ENCODE measurements at regions not wholly inside any gene's neighbourhood (a gene's known extent, or its start where the extent isn't known, plus 50 kb on each side); places are given as distances from the start of the nearest gene placed in this dataset.

- no peak overlapping the region for H3K27ac ChIP-seq (ENCODE audit: low read depth, low read length)
- H3K4me3 ChIP-seq (ENCODE audit: low read depth, low read length) = no peak overlapping the region
- H3K27me3 ChIP-seq (ENCODE audit: control insufficient read depth, insufficient read depth, low read length) = no peaks in the 10 kb centered on the region
- peaks cover 6% of the 10 kb centered on the region for H3K9me3 ChIP-seq (ENCODE audit: control insufficient read depth, insufficient read depth, low read length)
- DNase-seq (ENCODE audit: low read depth in 4 of 6, low spot score in 6 of 6) = no peak
- no CpG with 5 or more reads among the region's 1 CpG for WGBS (ENCODE audit: insufficient coverage)
- no peaks in the 10 kb centered on the region for H3K4me1 ChIP-seq (ENCODE audit: control insufficient read depth, insufficient read depth, low read length)
- no peaks in the 10 kb centered on the region for H3K36me3 ChIP-seq (ENCODE audit: control insufficient read depth, insufficient read depth, low read length)
Measured at GRCh38 chr7:16338065-16338464, 83.3 kb downstream of the CRPPA start.

GRCh38 chr7:16326106-16326505 is 95.2 kb downstream of the CRPPA start:
- H3K36me3 ChIP-seq (ENCODE audit: control insufficient read depth, insufficient read depth, low read length) = no peaks in the 10 kb centered on the region
- DNase-seq (ENCODE audit: low read depth in 4 of 6, low spot score in 6 of 6) = no peak
- H3K9me3 ChIP-seq (ENCODE audit: control insufficient read depth, insufficient read depth, low read length) = no peaks in the 10 kb centered on the region
- no peaks in the 10 kb centered on the region for H3K27me3 ChIP-seq (ENCODE audit: control insufficient read depth, insufficient read depth, low read length)
- H3K4me1 ChIP-seq (ENCODE audit: control insufficient read depth, insufficient read depth, low read length) = no peaks in the 10 kb centered on the region
- no peak overlapping the region for H3K27ac ChIP-seq (ENCODE audit: low read depth, low read length)
- H3K4me3 ChIP-seq (ENCODE audit: low read depth, low read length) = no peak overlapping the region

- Histone ChIP-seq H3K27ac (ENCODE audit: low read depth, low read length) (no peak overlapping the region), H3K36me3 (ENCODE audit: control insufficient read depth, insufficient read depth, low read length) (no peaks in the 10 kb centered on the region), H3K4me3 (ENCODE audit: low read depth, low read length) (no peak overlapping the region), H3K4me1 (ENCODE audit: control insufficient read depth, insufficient read depth, low read length) (no peaks in the 10 kb centered on the region), H3K9me3 (ENCODE audit: control insufficient read depth, insufficient read depth, low read length) (no peaks in the 10 kb centered on the region), H3K27me3 (ENCODE audit: control insufficient read depth, insufficient read depth, low read length) (no peaks in the 10 kb centered on the region)
- no peak for DNase-seq (ENCODE audit: low read depth in 4 of 6, low spot score in 6 of 6)
- no CpG with 5 or more reads among the region's 1 CpG for WGBS (ENCODE audit: insufficient coverage)
Measured at GRCh38 chr7:16323313-16323712, 98.0 kb downstream of the CRPPA start.

- no CpG with 5 or more reads among the region's 2 CpGs for WGBS (ENCODE audit: insufficient coverage)
- H3K27ac ChIP-seq (ENCODE audit: low read depth, low read length) = no peak overlapping the region
- no peaks in the 10 kb centered on the region for H3K36me3 ChIP-seq (ENCODE audit: control insufficient read depth, insufficient read depth, low read length)
- no peaks in the 10 kb centered on the region for H3K27me3 ChIP-seq (ENCODE audit: control insufficient read depth, insufficient read depth, low read length)
- H3K9me3 ChIP-seq (ENCODE audit: control insufficient read depth, insufficient read depth, low read length) = no peaks in the 10 kb centered on the region
- no peak overlapping the region for H3K4me3 ChIP-seq (ENCODE audit: low read depth, low read length)
- no peak for DNase-seq (ENCODE audit: low read depth in 4 of 6, low spot score in 6 of 6)
- no peaks in the 10 kb centered on the region for H3K4me1 ChIP-seq (ENCODE audit: control insufficient read depth, insufficient read depth, low read length)
Measured at GRCh38 chr7:16320099-16320660, 101.2 kb downstream of the CRPPA start.

- Histone ChIP-seq H3K27ac (ENCODE audit: low read depth, low read length) (no peak overlapping the region), H3K9me3 (ENCODE audit: control insufficient read depth, insufficient read depth, low read length) (no peaks in the 10 kb centered on the region), H3K4me1 (ENCODE audit: control insufficient read depth, insufficient read depth, low read length) (no peaks in the 10 kb centered on the region), H3K4me3 (ENCODE audit: low read depth, low read length) (no peak overlapping the region), H3K27me3 (ENCODE audit: control insufficient read depth, insufficient read depth, low read length) (no peaks in the 10 kb centered on the region), H3K36me3 (ENCODE audit: control insufficient read depth, insufficient read depth, low read length) (no peaks in the 10 kb centered on the region)
- DNase-seq (ENCODE audit: low read depth in 4 of 6, low spot score in 6 of 6) = no peak
- 38% methylated on average over 1 of the region's 6 CpGs for WGBS (ENCODE audit: insufficient coverage)
Measured at GRCh38 chr7:16318989-16319915, 102.1 kb downstream of the CRPPA start.

GRCh38 chr7:16318463-16318862 is 102.9 kb downstream of the CRPPA start:
- H3K9me3 ChIP-seq (ENCODE audit: control insufficient read depth, insufficient read depth, low read length) = no peaks in the 10 kb centered on the region
- no peaks in the 10 kb centered on the region for H3K4me1 ChIP-seq (ENCODE audit: control insufficient read depth, insufficient read depth, low read length)
- no peak overlapping the region for H3K4me3 ChIP-seq (ENCODE audit: low read depth, low read length)
- no peak overlapping the region for H3K27ac ChIP-seq (ENCODE audit: low read depth, low read length)
- DNase-seq (ENCODE audit: low read depth in 4 of 6, low spot score in 6 of 6) = no peak
- H3K27me3 ChIP-seq (ENCODE audit: control insufficient read depth, insufficient read depth, low read length) = no peaks in the 10 kb centered on the region
- no peaks in the 10 kb centered on the region for H3K36me3 ChIP-seq (ENCODE audit: control insufficient read depth, insufficient read depth, low read length)

GRCh38 chr7:16317406-16317805 is 103.9 kb downstream of the CRPPA start:
- Histone ChIP-seq H3K27me3 (ENCODE audit: control insufficient read depth, insufficient read depth, low read length) (no peaks in the 10 kb centered on the region), H3K4me3 (ENCODE audit: low read depth, low read length) (no peak overlapping the region), H3K9me3 (ENCODE audit: control insufficient read depth, insufficient read depth, low read length) (no peaks in the 10 kb centered on the region), H3K36me3 (ENCODE audit: control insufficient read depth, insufficient read depth, low read length) (no peaks in the 10 kb centered on the region), H3K27ac (ENCODE audit: low read depth, low read length) (no peak overlapping the region), H3K4me1 (ENCODE audit: control insufficient read depth, insufficient read depth, low read length) (no peaks in the 10 kb centered on the region)
- DNase-seq (ENCODE audit: low read depth in 4 of 6, low spot score in 6 of 6) = no peak
- no CpG with 5 or more reads among the region's 1 CpG for WGBS (ENCODE audit: insufficient coverage)

- H3K4me3 ChIP-seq (ENCODE audit: low read depth, low read length) = no peak overlapping the region
- no peaks in the 10 kb centered on the region for H3K27me3 ChIP-seq (ENCODE audit: control insufficient read depth, insufficient read depth, low read length)
- DNase-seq (ENCODE audit: low read depth in 4 of 6, low spot score in 6 of 6) = no peak
- no CpG with 5 or more reads among the region's 3 CpGs for WGBS (ENCODE audit: insufficient coverage)
- H3K36me3 ChIP-seq (ENCODE audit: control insufficient read depth, insufficient read depth, low read length) = no peaks in the 10 kb centered on the region
- H3K27ac ChIP-seq (ENCODE audit: low read depth, low read length) = no peak overlapping the region
- no peaks in the 10 kb centered on the region for H3K4me1 ChIP-seq (ENCODE audit: control insufficient read depth, insufficient read depth, low read length)
- no peaks in the 10 kb centered on the region for H3K9me3 ChIP-seq (ENCODE audit: control insufficient read depth, insufficient read depth, low read length)
Measured at GRCh38 chr7:16315280-16315679, 106.1 kb downstream of the CRPPA start.

- Histone ChIP-seq H3K4me1 (ENCODE audit: control insufficient read depth, insufficient read depth, low read length) (no peaks in the 10 kb centered on the region), H3K27ac (ENCODE audit: low read depth, low read length) (no peak overlapping the region), H3K9me3 (ENCODE audit: control insufficient read depth, insufficient read depth, low read length) (no peaks in the 10 kb centered on the region), H3K4me3 (ENCODE audit: low read depth, low read length) (no peak overlapping the region), H3K27me3 (ENCODE audit: control insufficient read depth, insufficient read depth, low read length) (no peaks in the 10 kb centered on the region), H3K36me3 (ENCODE audit: control insufficient read depth, insufficient read depth, low read length) (no peaks in the 10 kb centered on the region)
- no peak for DNase-seq (ENCODE audit: low read depth in 4 of 6, low spot score in 6 of 6)
- 100% methylated on average over 1 of the region's 2 CpGs for WGBS (ENCODE audit: insufficient coverage)
Measured at GRCh38 chr7:16309129-16309528, 112.2 kb downstream of the CRPPA start.

- H3K4me1 ChIP-seq (ENCODE audit: control insufficient read depth, insufficient read depth, low read length) = no peaks in the 10 kb centered on the region
- no peaks in the 10 kb centered on the region for H3K27me3 ChIP-seq (ENCODE audit: control insufficient read depth, insufficient read depth, low read length)
- DNase-seq (ENCODE audit: low read depth in 4 of 6, low spot score in 6 of 6) = peak in 1 of 6 donors; percentile 29
- H3K36me3 ChIP-seq (ENCODE audit: control insufficient read depth, insufficient read depth, low read length) = no peaks in the 10 kb centered on the region
- H3K4me3 ChIP-seq (ENCODE audit: low read depth, low read length) = no peak overlapping the region
- no CpG with 5 or more reads among the region's 4 CpGs for WGBS (ENCODE audit: insufficient coverage)
- H3K27ac ChIP-seq (ENCODE audit: low read depth, low read length) = no peak overlapping the region
- no peaks in the 10 kb centered on the region for H3K9me3 ChIP-seq (ENCODE audit: control insufficient read depth, insufficient read depth, low read length)
Measured at GRCh38 chr7:16301291-16301690, 120.0 kb downstream of the CRPPA start.

All from spinal cord (tissue), 9 donors.